ENCODE measurements at regions not wholly inside any gene's neighbourhood (a gene's known extent, or its start where the extent isn't known, plus 50 kb on each side); places are given as distances from the start of the nearest gene placed in this dataset.

GRCh38 chr10:44183667-44184632 lies 200.9 kb downstream of the CXCL12 start:
- in situ Hi-C loops (cut with HindIII; ENCODE audit: low sequenced_read_pairs), result no loop called here

- in situ Hi-C loops (cut with HindIII; ENCODE audit: low sequenced_read_pairs), result no loop called here
Observed at GRCh38 chr10:44182909-44183308, 202.0 kb downstream of the CXCL12 start.

- in situ Hi-C loops (cut with HindIII; ENCODE audit: low sequenced_read_pairs), result no loop called here
Observed at GRCh38 chr10:44180321-44181168, 204.4 kb downstream of the CXCL12 start.

- in situ Hi-C loops (cut with HindIII; ENCODE audit: low sequenced_read_pairs), result loop anchor here (10.0 kb wide), 1 partner anchor 106 kb away; no protein-coding TSS in a partner anchor
Observed at GRCh38 chr10:44178856-44179255, 206.0 kb downstream of the CXCL12 start.

GRCh38 chr10:44178281-44178680 lies 206.6 kb downstream of the CXCL12 start:
- in situ Hi-C loops (cut with HindIII; ENCODE audit: low sequenced_read_pairs), result loop anchor here (10.0 kb wide), 1 partner anchor 107 kb away; no protein-coding TSS in a partner anchor

- in situ Hi-C loops (cut with HindIII; ENCODE audit: low sequenced_read_pairs), result loop anchor here (10.0 kb wide), 1 partner anchor 107 kb away; no protein-coding TSS in a partner anchor
Observed at GRCh38 chr10:44177610-44178009, 207.3 kb downstream of the CXCL12 start.

- in situ Hi-C loops (cut with HindIII; ENCODE audit: low sequenced_read_pairs), result loop anchor here (10.0 kb wide), 1 partner anchor 108 kb away; no protein-coding TSS in a partner anchor
Observed at GRCh38 chr10:44176311-44176710, 208.6 kb downstream of the CXCL12 start.

- in situ Hi-C loops (cut with HindIII; ENCODE audit: low sequenced_read_pairs), result loop anchor here (10.0 kb wide), 1 partner anchor 111 kb away; no protein-coding TSS in a partner anchor
Observed at GRCh38 chr10:44173608-44173894, 211.3 kb downstream of the CXCL12 start.

- in situ Hi-C loops (cut with HindIII; ENCODE audit: low sequenced_read_pairs), result loop anchor here (10.0 kb wide), 1 partner anchor 112 kb away; no protein-coding TSS in a partner anchor
Observed at GRCh38 chr10:44172883-44173607, 211.9 kb downstream of the CXCL12 start.

- in situ Hi-C loops (cut with HindIII; ENCODE audit: low sequenced_read_pairs), result loop anchor here (10.0 kb wide), 1 partner anchor 113 kb away; no protein-coding TSS in a partner anchor
Observed at GRCh38 chr10:44171765-44172164, 213.1 kb downstream of the CXCL12 start.

GRCh38 chr10:44168478-44168877 lies 216.4 kb downstream of the CXCL12 start:
- in situ Hi-C loops (cut with HindIII; ENCODE audit: low sequenced_read_pairs), result no loop called here

- in situ Hi-C loops (cut with HindIII; ENCODE audit: low sequenced_read_pairs), result no loop called here
Observed at GRCh38 chr10:44167752-44168151, 217.1 kb downstream of the CXCL12 start.

GRCh38 chr10:44166441-44166840 lies 218.5 kb downstream of the CXCL12 start:
- in situ Hi-C loops (cut with HindIII; ENCODE audit: low sequenced_read_pairs), result no loop called here

GRCh38 chr10:44164251-44164956 lies 220.5 kb downstream of the CXCL12 start:
- in situ Hi-C loops (cut with HindIII; ENCODE audit: low sequenced_read_pairs), result no loop called here

- in situ Hi-C loops (cut with HindIII; ENCODE audit: low sequenced_read_pairs), result no loop called here
Observed at GRCh38 chr10:44161184-44161583, 223.7 kb downstream of the CXCL12 start.

- in situ Hi-C loops (cut with HindIII; ENCODE audit: low sequenced_read_pairs), result no loop called here
Observed at GRCh38 chr10:44157574-44157973, 227.3 kb downstream of the CXCL12 start.

- in situ Hi-C loops (cut with HindIII; ENCODE audit: low sequenced_read_pairs), result no loop called here
Observed at GRCh38 chr10:44154956-44155355, 229.9 kb downstream of the CXCL12 start.

- in situ Hi-C loops (cut with HindIII; ENCODE audit: low sequenced_read_pairs), result no loop called here
Observed at GRCh38 chr10:44153918-44154670, 230.8 kb downstream of the CXCL12 start.

GRCh38 chr10:44143556-44143955 lies 241.3 kb downstream of the CXCL12 start:
- in situ Hi-C loops (cut with HindIII; ENCODE audit: low sequenced_read_pairs), result no loop called here
